HG03354 (cell line): ENCODE measurements at regions not wholly inside any gene's neighbourhood (a gene's known extent, or its start where the extent isn't known, plus 50 kb on each side); places are given as distances from the start of the nearest gene placed in this dataset.

Source experiments
- ATAC-seq: cut with Tn5 transposase; IDR thresholded peaks from one replicate; pipeline ENCODE4 v1.9.1; 2021; ENCODE audit warnings: mild to moderate bottlenecking; ENCODE audit not compliant: unreplicated experiment, poor library complexity, severe bottlenecking

DNA sequence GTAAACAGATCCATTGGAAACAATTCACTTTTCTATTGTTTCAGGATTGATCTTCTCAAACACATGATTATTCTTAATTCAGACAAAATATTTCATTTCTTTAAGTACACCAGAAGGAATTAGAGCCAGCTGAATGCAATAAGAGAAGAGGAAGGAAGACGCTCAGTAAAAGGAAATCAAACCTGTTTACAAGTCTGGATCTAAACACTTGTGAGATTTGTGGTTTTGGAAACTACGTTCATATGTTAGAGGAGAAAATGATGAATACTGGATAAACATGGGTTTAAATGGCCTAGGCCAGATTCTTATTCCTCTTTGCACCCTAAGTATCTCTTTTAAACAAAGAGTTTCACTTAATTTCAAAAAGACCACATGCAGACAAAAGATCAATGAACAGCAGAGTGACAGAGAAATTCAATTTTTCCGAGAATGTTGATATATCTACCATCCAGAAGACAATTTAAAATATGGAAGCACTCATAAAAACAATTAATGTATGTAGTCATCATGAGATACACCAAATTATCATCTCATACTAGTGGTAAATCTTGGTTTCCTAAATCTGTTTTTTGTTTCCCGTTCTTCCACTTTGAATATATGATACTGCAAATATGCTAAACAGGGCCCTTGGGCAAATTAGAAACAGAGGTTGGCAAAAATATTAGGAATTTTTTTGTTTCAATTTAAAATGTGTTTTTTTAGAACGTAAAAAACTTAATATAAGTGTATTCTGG lies 703.5 kb upstream of the CITED2 start:
- no peak for ATAC-seq

- no peak for ATAC-seq
Measured at GRCh38 chr6:140076105-140076504, 701.7 kb upstream of the CITED2 start.

GRCh38 chr6:140073456-140073855 lies 699.0 kb upstream of the CITED2 start:
- ATAC-seq: no peak

DNA sequence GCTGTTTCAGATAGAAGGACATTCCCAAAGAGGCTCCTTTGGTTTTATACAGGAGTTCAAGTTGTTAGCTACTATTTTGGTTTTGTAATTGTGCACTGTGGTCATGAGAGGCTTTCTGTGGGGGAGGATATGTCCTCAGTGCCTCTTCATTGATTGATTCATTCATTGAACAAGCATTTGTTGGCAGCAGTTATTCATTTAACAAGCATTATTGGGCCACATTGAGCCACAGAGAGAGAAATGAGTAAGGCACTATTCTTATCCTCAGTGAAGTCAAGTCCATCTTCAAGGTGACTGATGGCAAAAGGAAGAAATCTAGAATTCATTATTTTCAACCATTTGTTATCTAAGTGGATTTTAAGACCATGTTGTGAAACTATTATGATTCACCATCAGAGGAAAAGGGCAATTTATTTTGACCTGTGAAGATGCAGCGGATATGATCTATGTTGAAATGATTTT lies 697.2 kb upstream of the CITED2 start:
- ATAC-seq: peak; percentile 42

GRCh38 chr6:140070846-140071473 lies 696.5 kb upstream of the CITED2 start:
- ATAC-seq: no peak

DNA sequence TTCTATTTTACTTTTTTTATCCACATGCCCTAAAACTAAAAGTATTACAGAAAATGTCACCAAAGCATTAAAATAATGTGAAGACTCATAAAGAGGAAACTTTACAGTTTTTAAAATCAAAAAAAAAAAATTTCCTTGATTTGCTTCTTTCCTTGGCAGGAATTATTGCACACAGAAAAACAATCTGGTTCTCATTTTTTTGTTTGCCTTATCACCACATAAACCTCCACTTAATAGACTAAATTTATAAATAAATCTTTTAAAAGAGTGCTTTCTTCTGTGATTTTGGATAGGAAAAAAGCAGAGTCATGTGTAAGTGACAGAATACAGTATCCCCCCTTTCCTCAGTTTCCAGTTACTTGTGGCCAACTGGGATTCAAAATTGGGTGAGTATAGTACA lies 695.1 kb upstream of the CITED2 start:
- no peak for ATAC-seq

DNA sequence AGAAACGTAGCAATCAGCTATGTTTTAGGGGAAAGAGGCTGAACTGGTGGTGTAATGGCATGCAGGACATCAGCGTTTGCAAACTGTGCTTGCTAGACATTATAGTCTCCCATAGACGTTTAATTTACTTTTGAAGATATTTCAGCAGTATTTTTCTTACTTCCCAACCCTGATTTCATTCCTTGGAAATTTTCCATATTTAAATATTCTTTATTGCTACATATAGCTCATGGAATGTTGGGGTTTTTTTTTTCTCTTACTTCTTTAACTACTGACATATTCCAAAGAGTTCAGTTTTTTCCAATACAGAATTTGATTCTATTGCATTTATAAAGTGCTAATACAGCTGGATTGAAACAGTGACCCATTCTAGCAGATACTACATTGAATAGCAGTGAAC lies 694.4 kb upstream of the CITED2 start:
- no peak for ATAC-seq

DNA sequence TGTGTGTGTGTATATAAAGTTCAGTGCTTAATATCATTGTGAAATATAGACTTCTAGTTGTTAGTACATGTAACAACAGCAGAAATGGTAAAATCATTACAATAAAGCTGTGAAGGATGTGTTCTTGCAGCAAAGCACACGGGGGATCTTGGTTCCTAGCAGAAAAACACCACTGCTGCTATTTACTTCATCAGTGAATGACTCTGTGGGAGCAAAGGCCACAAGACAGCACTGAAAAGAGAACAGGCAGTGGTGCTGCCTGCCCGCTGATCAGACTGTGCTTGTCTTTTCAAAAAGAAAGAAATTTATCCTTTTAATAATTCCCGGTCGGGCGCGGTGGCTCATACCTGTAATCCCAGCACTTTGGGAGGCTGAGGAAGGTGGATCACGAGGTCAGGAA lies 689.9 kb upstream of the CITED2 start:
- no peak for ATAC-seq

- no peak for ATAC-seq
Measured at GRCh38 chr6:140063021-140063399, 688.6 kb upstream of the CITED2 start.

DNA sequence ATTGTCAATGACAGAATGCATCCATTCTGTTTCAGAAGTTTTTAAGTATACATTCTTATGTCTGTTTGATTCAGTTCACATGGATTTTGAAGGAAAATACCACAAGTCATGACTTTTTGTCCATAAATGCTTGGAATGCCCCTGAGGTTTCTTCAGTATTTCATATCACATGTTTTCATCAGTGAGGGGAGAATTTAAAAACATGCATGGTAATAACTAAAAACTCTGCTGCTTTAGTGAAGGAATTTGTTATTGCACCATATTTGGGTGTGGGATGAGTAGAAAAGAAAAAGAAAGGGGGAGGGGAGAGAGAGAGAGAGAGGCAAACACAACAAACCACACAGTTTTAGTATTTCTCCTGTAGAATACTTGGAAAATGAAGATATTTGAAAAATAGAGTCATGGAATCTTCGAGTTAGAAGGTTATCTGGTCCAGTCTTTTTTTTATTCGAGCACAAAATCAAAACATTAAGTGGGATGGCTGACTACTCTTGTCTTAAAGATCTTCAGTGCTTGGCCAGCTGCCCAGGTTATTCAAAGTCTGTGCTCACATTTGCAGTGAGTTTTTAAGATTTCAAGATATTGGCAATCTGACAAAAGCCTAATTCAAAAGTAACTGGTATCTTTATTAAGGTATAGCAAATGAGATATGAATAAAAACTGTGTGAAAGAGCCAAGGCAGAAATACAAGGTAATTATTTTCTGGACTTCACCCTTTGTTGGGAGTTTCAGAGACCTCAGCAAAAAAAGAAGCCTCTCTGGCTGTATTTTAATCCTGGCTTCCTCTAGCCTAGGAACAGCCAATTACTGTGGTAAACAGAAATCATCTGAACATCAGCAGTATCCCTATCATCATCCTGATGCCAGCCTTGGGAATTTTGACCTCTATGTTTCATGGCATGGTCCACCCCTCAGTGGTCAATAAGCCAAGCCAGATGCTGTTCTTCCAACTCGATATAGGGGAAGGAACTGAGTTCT lies 687.9 kb upstream of the CITED2 start:
- no peak for ATAC-seq

- no peak for ATAC-seq
Measured at GRCh38 chr6:140061110-140062042, 686.9 kb upstream of the CITED2 start.

GRCh38 chr6:140059947-140060346 lies 685.5 kb upstream of the CITED2 start:
- no peak for ATAC-seq

- ATAC-seq: no peak
Measured at GRCh38 chr6:140058863-140059262, 684.4 kb upstream of the CITED2 start.

DNA sequence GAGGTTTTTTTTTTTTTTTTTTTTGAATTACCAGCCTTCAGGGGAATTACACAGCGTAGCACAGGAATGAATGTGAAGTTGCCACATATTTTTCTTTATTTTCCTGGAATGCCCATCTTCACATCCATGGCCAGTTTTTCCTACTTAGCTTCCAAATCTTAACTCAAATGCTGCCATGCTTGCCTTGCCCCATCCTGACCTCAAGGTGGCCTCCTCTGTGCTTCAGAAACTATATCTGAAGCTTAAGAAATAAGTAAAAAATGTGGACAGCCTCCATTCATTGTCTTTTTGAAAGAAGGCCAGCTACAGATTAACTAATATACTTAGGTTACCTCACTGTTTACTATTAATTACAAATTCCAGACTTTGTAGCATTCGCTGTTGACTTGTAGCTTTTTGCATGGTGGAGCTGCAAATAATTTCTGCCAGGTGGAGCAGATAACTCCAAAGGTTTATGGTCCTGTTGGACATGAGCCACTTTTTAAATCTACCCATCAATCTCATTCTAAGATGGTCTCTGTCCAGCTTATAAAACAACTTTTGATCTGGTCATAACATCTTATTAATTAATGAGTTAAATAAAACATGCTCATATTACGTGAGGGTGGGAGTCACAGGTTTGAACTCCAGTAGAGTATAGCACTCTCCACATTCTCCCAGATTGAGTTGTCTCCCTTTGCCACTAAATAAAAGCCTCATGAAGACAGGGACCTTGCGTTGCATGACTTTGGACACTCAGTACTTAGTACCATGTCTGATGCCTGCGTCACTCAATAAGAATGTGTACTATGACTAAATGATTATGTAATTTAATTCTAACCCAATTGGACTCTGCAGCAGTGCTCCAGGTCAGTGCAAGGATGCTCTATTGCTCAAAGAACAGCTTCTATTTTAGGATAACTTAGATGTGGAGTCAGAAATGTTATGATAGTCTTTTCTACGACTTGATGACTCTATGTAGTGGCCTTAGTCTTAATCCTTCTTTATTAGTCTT lies 678.6 kb upstream of the CITED2 start:
- no peak for ATAC-seq

DNA sequence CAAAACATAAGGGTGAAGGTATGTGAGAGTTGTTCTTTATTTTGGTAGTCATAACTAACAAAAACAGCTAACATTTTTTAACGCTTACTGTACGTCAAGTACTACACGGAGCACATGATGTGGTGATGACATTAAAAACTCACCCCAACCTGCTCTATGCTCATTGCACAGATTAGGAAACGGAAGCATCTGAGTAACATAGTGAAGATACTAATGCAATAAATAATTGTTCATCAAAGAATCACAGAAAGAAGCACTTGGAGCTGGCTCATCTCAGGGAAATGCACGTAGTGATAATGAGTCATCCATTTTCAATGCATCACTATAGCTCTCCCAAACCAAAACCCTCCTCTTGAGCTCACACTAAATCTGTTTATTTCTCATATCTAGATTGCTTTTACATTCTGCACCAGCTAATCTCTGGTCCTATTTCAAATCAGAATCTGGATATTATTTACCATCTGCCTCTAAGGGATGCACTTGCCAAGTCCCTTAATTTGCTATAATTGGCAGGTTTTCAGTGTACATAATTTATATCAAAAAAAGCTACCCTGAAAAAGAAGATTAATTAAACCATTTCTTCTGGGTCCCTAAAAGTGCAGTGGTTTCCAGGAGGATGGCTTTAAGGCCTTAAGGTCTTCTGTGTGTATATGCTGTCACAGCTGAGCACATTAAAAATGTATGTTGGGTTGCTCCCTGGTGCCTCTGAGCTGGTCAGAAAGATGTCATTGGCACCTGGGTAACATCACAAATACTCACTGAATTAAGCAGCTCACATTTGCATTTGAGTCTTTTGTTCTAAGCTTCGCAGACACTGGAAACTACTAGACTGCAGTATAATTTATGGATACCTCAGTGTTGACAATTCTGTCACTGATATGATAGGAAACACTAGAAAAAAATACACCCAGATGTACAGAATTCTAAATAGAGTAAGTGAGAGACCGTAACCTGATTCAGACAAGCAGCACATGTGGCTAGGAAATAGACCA lies 677.4 kb upstream of the CITED2 start:
- no peak for ATAC-seq

DNA sequence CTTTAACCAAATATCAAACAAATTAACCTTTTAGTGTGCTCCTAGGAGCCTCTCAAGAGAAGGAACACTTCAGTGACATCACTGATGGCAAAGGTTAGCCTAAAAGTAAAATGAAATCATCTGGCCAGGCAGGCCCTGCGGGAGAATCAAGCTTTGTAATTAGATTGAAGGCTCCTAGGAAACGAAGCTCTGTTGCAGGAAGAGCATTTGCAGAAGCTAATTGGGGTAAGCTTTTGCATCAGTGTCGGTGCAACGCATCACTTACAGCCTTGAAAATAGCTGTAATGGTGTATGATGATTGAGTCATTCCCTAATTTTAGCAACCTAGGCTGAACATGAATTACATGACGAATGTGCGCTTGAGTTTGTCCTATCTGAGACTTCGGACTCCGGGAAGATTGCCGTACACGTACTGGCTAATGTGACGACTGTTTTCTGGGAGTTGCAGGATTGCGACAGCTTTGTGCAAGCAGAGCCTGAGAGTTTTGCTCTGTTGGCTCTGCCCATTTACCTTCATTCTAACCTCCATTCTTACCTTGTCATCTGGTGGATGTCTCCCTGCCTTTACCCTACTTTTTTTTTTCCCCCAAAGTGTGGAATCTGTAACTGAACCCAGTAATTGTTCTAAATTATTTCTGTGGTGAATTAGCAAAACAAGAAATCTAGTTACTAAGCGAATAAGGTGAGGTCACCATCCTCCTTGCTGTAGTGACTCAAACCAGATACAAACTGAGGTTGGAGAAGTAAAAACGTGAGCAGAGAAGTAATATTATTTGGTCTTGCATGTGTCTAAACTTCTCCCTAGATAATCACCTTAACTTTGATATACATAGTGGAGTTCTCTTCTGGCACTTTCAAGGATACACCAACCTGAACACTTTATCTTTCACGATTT lies 675.9 kb upstream of the CITED2 start:
- no peak for ATAC-seq
